HG03558 (cell line): ENCODE measurements at regions not wholly inside any gene's neighbourhood (a gene's known extent, or its start where the extent isn't known, plus 50 kb on each side); places are given as distances from the start of the nearest gene placed in this dataset.

Experiments used
- ATAC-seq: cut with Tn5 transposase; IDR thresholded peaks from one replicate; pipeline ENCODE4 v1.9.1; 2021; ENCODE audit warnings: moderate number of reproducible peaks; ENCODE audit not compliant: unreplicated experiment; ENCODE audit errors: extremely low read depth

- ATAC-seq = no peak
These were observed 56.2 kb upstream of the PEX5L start for GRCh38 chr3:180092889-180093288.

- ATAC-seq = no peak
These were observed 56.8 kb upstream of the PEX5L start for GRCh38 chr3:180093535-180093934.

GRCh38 chr3:180097626-180098025, 60.9 kb upstream of the PEX5L start:
- no peak for ATAC-seq

GRCh38 chr3:180102134-180102533, 65.4 kb upstream of the PEX5L start:
- ATAC-seq = no peak

DNA sequence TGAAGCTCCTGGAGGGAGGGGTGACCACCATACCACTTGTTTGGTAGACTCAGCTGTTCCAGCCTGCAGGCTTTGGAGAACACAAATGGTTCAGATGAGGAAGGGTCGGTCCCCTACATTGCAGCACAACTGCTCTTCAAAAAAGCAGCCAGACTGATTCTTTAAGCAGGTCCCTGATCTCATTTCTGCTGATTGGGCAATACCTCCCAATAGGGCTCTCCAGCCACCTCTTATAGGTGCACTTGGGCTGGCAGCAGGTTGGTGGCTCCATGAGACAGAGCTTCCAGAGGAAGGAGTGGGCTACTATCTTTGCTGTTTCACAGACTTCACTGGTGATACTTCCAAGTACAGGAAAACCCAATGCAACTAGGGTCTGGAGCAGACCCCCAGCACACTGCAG, 65.9 kb upstream of the PEX5L start:
- no peak for ATAC-seq

- ATAC-seq = no peak
These were observed 79.5 kb upstream of the PEX5L start for GRCh38 chr3:180116203-180116602.

DNA sequence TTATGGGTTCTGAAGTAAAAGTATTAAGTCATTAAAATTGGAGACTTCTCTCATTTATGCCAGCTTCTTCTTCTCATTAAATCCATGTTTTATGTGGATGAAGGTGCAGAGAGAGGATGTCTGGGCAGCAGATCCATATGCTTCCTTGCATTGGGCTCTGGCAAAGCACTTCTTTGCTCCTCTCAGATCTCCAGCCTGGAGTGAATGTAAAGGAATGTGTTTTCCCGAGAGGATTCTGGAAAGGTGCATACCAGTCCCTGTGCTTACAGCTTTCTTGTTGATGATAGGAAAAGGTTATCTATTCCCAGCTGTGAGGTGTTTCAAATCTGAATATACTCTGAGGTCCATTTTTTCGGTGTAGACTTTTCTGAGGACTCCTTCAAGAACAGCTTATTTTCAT, 79.9 kb upstream of the PEX5L start:
- ATAC-seq = no peak

DNA sequence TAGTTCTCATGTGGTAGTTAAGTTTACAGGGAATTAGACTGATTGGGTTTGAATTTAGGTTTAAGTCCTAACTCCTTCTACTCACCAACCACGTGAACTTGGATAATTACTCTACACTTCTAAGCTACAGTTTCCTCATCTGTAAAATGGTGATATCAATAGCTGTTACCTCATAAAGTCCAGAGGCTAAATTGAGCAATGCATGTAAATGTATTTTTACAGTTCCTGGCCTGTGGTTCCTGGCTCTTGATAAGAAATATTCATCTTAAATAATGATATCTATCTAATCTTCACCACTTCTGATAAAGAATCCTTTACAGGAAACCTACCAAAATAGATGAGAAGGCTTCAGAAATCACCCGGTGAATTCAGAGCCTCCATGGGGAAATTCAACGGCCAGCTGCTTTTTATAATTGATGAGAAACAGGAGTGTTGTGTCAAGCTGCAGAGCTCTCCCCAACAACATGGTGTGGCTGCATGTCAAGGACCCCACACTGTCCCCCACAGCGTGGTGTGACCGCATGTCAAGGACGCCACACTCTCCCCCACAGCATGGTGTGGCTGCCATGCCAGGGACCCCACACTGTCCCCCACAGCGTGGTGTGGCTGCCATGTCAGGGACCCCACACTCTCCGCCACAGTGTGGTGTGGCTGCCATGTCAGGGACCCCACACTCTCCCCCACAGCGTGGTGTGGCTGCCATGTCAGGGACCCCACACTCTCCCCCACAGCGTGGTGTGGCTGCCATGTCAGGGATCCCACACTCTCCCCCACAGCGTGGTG, 80.8 kb upstream of the PEX5L start:
- ATAC-seq = no peak

- no peak for ATAC-seq
These were observed 82.8 kb upstream of the PEX5L start for GRCh38 chr3:180119567-180119966.

DNA sequence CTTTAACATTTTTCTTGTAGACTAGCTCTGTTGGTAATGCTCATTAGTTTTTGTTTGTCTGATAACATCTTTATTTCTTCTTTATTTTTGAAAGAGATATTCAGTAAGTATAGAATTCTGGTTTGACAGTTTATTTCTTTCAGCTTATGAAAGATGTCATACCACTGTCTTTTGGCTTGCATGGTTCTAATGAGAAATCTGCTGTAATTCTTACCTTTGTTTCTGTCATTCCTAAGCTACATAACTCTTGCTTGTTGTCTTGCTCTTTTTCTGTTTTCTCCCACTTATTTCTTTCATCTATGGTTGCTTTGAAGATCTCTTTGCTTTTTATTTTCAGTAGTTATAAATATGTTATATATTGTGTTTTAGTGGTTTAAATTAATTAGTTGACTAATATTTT, 87.2 kb upstream of the PEX5L start:
- ATAC-seq = no peak

- no peak for ATAC-seq
These were observed 94.4 kb upstream of the PEX5L start for GRCh38 chr3:180131169-180131568.

DNA sequence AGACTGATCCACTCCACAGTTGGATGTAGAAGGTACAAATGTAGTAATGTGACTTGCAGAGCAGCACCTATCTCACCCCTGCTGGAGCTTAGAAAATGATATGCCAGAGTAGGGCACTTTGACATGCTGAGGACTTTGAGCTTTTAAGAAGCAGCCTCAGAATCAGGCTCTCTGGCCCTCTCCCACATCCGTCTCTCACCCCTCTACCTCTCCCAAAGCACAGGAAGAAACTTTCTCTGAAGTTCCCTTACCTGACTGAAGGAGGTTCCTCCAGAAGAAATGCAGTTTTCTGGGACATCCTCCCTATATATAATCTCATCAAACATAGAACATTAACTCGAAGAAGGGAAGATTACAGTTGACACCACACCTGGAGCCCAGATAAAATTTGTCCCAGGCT, 98.4 kb upstream of the PEX5L start:
- no peak for ATAC-seq

- no peak for ATAC-seq
These were observed 102.1 kb upstream of the PEX5L start for GRCh38 chr3:180138871-180139270.

DNA sequence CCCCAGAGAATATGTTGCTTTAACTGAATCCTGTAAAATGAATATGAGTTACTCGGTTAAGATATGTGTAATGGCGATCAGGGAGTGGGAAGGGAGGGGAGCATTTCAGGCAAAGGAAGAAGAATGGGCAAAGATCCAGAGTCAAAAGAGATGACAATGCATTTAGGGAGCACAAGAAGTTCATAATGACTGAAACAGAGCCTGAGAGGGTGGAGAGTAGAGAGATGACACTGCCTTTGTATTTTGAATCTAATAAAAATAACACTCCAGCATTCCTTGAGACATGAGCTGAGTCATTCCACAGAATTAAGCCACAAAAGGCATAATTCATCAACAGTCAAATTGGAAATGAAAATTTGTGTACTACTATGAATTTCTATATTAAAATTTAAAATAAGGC, 105.3 kb upstream of the PEX5L start:
- no peak for ATAC-seq

DNA sequence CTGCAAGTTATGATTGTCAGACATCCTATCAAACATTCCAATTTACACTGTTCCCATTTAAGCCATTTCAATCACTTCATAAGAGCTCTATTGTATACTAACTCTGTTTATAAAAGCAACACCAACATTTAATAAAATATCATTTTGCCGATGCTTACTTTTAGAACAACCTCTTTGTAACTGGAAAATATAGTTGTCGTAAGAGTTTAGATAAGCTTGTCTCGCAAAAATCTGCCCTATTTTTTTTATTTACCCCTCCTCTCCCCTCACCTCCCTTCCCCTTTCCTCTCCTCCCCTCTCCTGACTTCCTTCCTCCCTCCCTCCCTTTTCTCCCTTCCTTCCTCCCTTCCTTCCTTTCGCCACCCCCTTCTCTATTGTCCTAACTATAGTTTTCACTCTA, 105.7 kb upstream of the PEX5L start:
- no peak for ATAC-seq

DNA sequence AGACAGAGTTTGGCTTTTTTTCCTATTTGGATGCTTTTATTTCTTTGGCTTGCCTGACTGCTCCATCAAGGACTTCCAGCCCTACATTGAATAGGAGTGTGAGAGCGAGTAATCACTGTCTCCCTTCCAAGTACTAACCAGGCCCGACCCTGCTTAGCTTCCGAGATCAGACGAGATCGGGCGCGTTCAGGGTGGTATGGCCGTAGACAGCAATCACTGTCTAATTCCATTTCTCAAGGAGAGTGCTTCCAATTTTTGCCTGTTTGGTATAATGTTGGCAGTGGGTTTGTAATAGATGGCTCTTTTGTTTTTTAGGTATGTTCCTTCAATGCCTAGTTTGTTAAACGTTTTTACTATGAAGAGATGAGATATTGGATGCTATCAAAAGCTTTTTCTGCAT, 125.0 kb upstream of the PEX5L start:
- ATAC-seq = no peak

GRCh38 chr3:180175572-180175971, 138.8 kb upstream of the PEX5L start:
- ATAC-seq = no peak

DNA sequence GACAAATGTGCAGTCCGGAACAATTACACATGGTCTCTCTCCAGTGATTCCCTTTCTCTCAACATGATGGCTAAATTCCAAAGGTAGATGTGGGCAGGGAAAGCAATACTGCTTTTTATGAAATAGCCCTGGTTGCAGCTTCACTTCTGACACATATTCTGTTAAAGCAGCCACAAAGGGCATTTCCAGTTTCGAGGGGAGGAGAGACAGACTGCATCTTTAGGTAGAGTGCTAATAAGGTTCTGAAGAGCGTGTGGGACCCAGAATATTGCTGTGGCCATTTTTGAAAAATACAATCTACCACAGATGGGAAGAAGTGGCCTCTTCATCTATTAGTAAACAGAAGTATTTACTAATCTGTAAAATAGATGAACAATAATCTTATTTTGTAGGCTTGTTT, 139.3 kb upstream of the PEX5L start:
- no peak for ATAC-seq

GRCh38 chr3:180177255-180177654, 140.5 kb upstream of the PEX5L start:
- no peak for ATAC-seq

- ATAC-seq = no peak
These were observed 142.8 kb upstream of the PEX5L start for GRCh38 chr3:180179562-180179961.

- no peak for ATAC-seq
These were observed 144.1 kb upstream of the PEX5L start for GRCh38 chr3:180180795-180181194.

- no peak for ATAC-seq
These were observed 144.7 kb upstream of the PEX5L start for GRCh38 chr3:180181387-180181786.

- ATAC-seq = no peak
These were observed 146.6 kb upstream of the PEX5L start for GRCh38 chr3:180183346-180183745.
